ENCODE measurements at regions not wholly inside any gene's neighbourhood (a gene's known extent, or its start where the extent isn't known, plus 50 kb on each side); places are given as distances from the start of the nearest gene placed in this dataset.

- TF ChIP-seq POU2F2 (IDR thresholded peaks at IDR 0.05; ENCODE audit: low read depth, low read length) (no peak), POLR2A (IDR thresholded peaks at IDR 0.05; ENCODE audit: low read depth, low read length) (no peak), POLR2AphosphoS5 (IDR thresholded peaks at IDR 0.05; ENCODE audit: low read depth, low read length) (no peak), TAF1 (IDR thresholded peaks at IDR 0.05; ENCODE audit: low read depth, low read length) (no peak), SPI1 (IDR thresholded peaks at IDR 0.05; ENCODE audit: low read depth, low read length) (no peak)
Observed at GRCh38 chr4:174404677-174405076, 117.6 kb downstream of the HPGD start.

Data from GM12891 (cell line).